ENCODE measurements at regions not wholly inside any gene's neighbourhood (a gene's known extent, or its start where the extent isn't known, plus 50 kb on each side); places are given as distances from the start of the nearest gene placed in this dataset.

DNA sequence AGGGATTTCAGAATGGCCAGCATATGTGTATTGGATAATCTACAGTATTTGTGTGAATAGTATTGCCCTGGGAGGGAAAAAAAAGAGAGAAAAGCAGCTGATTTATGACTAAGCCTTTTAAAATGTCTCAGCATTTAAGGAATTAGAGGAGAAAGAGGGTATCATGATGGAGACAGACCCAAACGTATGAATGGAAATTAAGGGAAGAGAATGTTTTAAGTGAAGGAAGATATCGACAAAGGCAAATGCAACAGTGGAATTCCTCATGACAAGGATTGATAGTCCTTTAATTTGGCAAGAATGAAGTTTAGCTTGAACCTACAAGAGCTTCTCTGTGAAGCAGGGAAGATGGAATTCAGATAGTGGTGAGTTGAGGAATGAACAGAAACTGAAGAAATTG lies 367.3 kb upstream of the POU3F2 start:
- TF ChIP-seq, protein P1, sequence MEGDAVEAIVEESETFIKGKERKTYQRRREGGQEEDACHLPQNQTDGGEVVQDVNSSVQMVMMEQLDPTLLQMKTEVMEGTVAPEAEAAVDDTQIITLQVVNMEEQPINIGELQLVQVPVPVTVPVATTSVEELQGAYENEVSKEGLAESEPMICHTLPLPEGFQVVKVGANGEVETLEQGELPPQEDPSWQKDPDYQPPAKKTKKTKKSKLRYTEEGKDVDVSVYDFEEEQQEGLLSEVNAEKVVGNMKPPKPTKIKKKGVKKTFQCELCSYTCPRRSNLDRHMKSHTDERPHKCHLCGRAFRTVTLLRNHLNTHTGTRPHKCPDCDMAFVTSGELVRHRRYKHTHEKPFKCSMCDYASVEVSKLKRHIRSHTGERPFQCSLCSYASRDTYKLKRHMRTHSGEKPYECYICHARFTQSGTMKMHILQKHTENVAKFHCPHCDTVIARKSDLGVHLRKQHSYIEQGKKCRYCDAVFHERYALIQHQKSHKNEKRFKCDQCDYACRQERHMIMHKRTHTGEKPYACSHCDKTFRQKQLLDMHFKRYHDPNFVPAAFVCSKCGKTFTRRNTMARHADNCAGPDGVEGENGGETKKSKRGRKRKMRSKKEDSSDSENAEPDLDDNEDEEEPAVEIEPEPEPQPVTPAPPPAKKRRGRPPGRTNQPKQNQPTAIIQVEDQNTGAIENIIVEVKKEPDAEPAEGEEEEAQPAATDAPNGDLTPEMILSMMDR (IDR thresholded peaks at IDR 0.05; ENCODE audit: low read depth, low read length, missing control alignments), result no peak
- H3K4me3 ChIP-seq (ENCODE audit: low read depth, low read length), result no peak overlapping the region
- DNase-seq (ENCODE audit: low read depth), result no peak

DNA sequence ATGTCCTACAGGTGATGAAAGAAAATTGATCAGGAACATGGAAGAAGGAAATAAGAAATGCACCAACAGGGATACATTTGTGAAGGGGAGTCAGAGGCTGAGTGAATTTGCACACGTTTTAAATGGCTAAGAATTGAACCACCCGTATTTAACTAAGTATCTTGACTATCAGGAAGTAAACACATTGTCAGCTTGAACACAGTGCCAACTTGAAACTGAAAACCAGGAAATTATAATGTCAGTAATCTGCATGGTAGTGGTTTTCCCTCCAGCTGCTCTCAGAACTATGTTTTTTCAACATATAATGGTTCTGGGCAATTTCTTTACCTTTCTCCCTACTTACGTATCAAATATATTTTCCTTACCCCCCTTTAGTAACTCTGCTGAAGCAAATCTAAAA lies 366.5 kb upstream of the POU3F2 start:
- DNase-seq (ENCODE audit: low read depth), result no peak
- TF ChIP-seq, protein P1 (IDR thresholded peaks at IDR 0.05; ENCODE audit: low read depth, low read length, missing control alignments), result no peak
- H3K4me3 ChIP-seq (ENCODE audit: low read depth, low read length), result no peak overlapping the region

DNA sequence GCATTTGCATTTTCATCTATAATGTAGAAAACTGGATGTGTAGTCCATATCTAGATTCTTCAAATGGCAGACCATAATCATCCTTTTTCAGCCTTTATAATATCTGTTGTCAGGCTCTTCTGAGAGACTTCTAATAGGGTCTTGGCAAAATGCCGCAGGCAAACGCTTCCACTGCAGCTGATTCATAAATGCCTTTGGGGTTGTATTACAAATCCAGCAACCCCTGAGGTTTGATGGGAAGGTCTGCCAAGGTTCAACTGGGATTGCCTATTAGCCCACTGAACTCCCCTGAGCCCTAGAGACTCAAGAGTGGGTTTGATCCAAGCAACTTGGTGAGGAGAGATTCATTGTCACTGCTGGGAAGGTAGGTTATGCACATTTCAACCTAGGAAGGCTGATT lies 365.2 kb upstream of the POU3F2 start:
- TF ChIP-seq, protein P1 (IDR thresholded peaks at IDR 0.05; ENCODE audit: low read depth, low read length, missing control alignments), result no peak
- DNase-seq (ENCODE audit: low read depth), result no peak
- H3K4me3 ChIP-seq (ENCODE audit: low read depth, low read length), result no peak overlapping the region

DNA sequence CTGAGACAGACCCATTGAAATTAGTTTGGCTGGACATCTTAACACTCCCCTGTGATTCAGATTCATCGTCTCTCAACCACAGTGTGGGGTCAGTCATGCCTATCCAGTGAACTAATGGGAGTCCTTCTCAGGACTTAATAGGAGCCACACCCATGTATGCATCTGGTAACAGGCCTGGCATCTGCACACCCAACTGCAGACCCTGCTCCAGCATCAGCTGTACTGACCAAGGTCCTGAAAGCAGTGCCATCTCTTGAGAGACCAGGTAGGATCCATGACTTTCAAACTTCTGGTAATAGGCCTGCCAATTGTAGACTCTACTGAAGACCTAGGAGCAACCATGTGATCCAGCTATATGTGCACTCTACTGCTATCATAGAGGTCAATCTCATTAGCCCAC lies 363.6 kb upstream of the POU3F2 start:
- TF ChIP-seq, protein P1 (IDR thresholded peaks at IDR 0.05; ENCODE audit: low read depth, low read length, missing control alignments), result no peak
- DNase-seq (ENCODE audit: low read depth), result no peak
- no peak overlapping the region for H3K4me3 ChIP-seq (ENCODE audit: low read depth, low read length)

DNA sequence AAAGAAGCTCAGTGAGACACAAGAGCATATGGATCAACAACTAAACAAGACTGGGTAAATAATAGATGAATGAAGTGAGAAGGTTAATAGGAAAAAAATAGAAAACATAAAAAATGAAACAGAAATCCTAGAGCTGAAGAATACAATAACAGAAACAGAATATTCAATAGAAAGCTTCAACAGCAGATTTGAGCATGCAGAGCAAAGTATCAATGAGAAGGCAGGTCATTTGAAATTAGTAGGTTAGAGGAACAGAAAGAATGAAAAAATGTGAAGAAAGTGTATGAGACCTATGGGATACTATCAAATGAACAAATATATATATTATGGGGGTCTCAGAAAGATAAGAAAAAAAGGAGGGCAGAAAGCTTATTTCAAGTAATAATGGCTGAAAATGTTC lies 362.9 kb upstream of the POU3F2 start:
- no peak for DNase-seq (ENCODE audit: low read depth)
- H3K4me3 ChIP-seq (ENCODE audit: low read depth, low read length), result no peak overlapping the region
- TF ChIP-seq, protein P1 (IDR thresholded peaks at IDR 0.05; ENCODE audit: low read depth, low read length, missing control alignments), result no peak

DNA sequence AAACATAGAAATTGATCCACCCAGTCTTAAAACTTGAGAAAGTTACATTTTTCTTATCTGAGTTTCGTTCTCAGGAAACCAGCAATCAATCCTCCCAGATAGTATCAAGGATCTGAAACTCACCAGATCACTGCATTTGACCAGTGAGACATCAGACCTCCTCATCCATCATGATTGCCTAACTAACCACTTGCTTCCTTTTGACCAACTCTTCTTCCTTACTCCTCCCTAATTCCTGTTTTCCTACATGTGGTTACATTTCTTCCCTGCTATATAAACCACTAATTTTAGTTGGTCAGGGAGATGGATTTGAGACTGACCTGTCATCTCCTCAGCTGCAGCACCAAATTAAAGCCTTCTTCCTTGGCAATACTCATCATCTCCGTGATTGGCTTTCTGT lies 357.1 kb upstream of the POU3F2 start:
- no peak overlapping the region for H3K4me3 ChIP-seq (ENCODE audit: low read depth, low read length)
- DNase-seq (ENCODE audit: low read depth), result no peak
- TF ChIP-seq, protein P1 (IDR thresholded peaks at IDR 0.05; ENCODE audit: low read depth, low read length, missing control alignments), result no peak

DNA sequence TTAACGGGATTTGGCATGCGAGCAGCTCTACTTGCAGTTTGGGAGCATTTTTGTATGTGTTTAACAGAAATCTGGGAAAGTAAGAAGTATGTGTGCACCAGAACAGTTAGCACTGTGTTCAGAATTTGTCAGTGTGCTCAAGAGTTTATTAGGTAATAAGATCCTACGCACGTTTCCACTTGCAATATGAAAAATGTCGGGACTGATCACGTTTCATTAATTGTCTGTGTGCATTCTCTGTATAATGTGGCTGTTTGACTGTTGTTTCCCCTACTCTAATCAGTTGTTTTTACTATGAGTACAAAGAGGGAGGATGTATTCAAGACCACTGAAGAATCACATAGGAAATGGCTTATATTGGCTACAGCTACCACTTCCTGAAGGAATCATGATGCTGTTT lies 349.7 kb upstream of the POU3F2 start:
- H3K4me3 ChIP-seq (ENCODE audit: low read depth, low read length), result no peak overlapping the region
- DNase-seq (ENCODE audit: low read depth), result no peak

More for the DNA sequence above, 349.7 kb upstream of the POU3F2 start:
- TF ChIP-seq, protein P1 (IDR thresholded peaks at IDR 0.05; ENCODE audit: low read depth, low read length, missing control alignments), result no peak
